H1 (cell line): ENCODE measurements at regions not wholly inside any gene's neighbourhood (a gene's known extent, or its start where the extent isn't known, plus 50 kb on each side); places are given as distances from the start of the nearest gene placed in this dataset.

Experiments used
- CTCF ChIA-PET: fragments of 300-600 bp; sonication (Branson Sonifier 250); formaldehyde crosslinking; loops from one replicate; lab custom pipeline; 2021; ENCODE audit not compliant: partially characterized antibody; lab: Charles Lee
- POLR2A ChIA-PET: fragments of 300-600 bp; sonication (Branson Sonifier 250); formaldehyde crosslinking; loops from one replicate; lab custom pipeline; 2021; ENCODE audit warnings: inconsistent platforms; ENCODE audit not compliant: partially characterized antibody; lab: Charles Lee
- DNase-seq, 2 experiments: peaks; one replicate each; pipeline versions ENCODE4 v3.0.0 to v3.0.0-alpha.2; 2010 to 2022; ENCODE audit warnings: low spot score in 2 of 2, low read depth in 1 of 2, mixed read lengths in 1 of 2
- FAIRE-seq: peaks from 2 replicates; lab custom pipeline; 2011; peaks lifted over from hg19 to GRCh38; lab: Jason Lieb, UNC
- H2AFZ ChIP-seq: 2 replicates; pipeline ENCODE4 v1.8.1; 2012; ENCODE audit warnings: low read length, inconsistent platforms
- H2AK5ac ChIP-seq: 2 replicates; pipeline ENCODE4 v1.6.1; 2013; ENCODE audit warnings: low read depth, low read length
- H2BK120ac ChIP-seq: replicated peaks from 2 replicates; pipeline ENCODE3; 2013; ENCODE audit warnings: low read depth, low read length, inconsistent platforms
- H2BK12ac ChIP-seq: 2 replicates; pipeline ENCODE4 v1.6.1; 2013; ENCODE audit warnings: low read depth, low read length
- H2BK15ac ChIP-seq: 2 replicates; pipeline ENCODE4 v1.6.1; 2013; ENCODE audit warnings: low read length
- H2BK20ac ChIP-seq: 2 replicates; pipeline ENCODE4 v1.6.1; 2013; ENCODE audit warnings: low read length
- H2BK5ac ChIP-seq: 2 replicates; pipeline ENCODE4 v1.6.1; 2013; ENCODE audit warnings: low read depth, low read length
- H3K14ac ChIP-seq: 2 replicates; pipeline ENCODE4 v1.6.1; 2013; ENCODE audit warnings: inconsistent platforms; ENCODE audit not compliant: insufficient read length
- H3K18ac ChIP-seq: 2 replicates; pipeline ENCODE4 v1.6.1; 2013; ENCODE audit warnings: low read length; ENCODE audit errors: extremely low read depth
- H3K23ac ChIP-seq: 2 replicates; pipeline ENCODE4 v1.6.1; 2013; ENCODE audit warnings: inconsistent platforms; ENCODE audit not compliant: insufficient read length
- H3K23me2 ChIP-seq: 2 replicates; pipeline ENCODE4 v1.6.1; 2013; ENCODE audit warnings: low read depth, low read length
- H3K27ac ChIP-seq: 2 replicates; pipeline ENCODE4 v1.6.1; 2011; ENCODE audit warnings: low read depth, low read length, inconsistent platforms
- H3K27me3 ChIP-seq, 4 experiments: replicated peaks in 1 of 4; 1 replicate in 1 of 4; 2 replicates in 3 of 4; pipeline versions ENCODE4 v1.6.1 to v1.8.1; 2011 to 2013; ENCODE audit warnings: low read length in 3 of 4, mild to moderate bottlenecking in 3 of 4, inconsistent platforms in 2 of 4, mixed read lengths in 2 of 4, moderate library complexity in 1 of 4; ENCODE audit not compliant: control insufficient read depth in 3 of 4, insufficient read depth in 3 of 4; ENCODE audit errors: extremely low read depth in 1 of 4
- H3K36me3 ChIP-seq, 4 experiments: 2 replicates each; pipeline versions ENCODE4 v1.6.1 to v1.8.1; 2011 to 2013; ENCODE audit warnings: mild to moderate bottlenecking in 4 of 4, low read length in 3 of 4, moderate library complexity in 2 of 4, control low read depth in 1 of 4, inconsistent platforms in 1 of 4; ENCODE audit not compliant: insufficient read depth in 4 of 4, control insufficient read depth in 2 of 4
- H3K4ac ChIP-seq: replicated peaks from 2 replicates; pipeline ENCODE3; 2013; ENCODE audit warnings: low read length, low read depth, mixed read lengths, inconsistent platforms; ENCODE audit not compliant: insufficient read length
- H3K4me1 ChIP-seq, 4 experiments: replicated peaks in 1 of 4; 1 replicate in 1 of 4; 2 replicates in 3 of 4; pipeline versions ENCODE4 v1.6.1 to v1.8.1; 2011 to 2013; ENCODE audit warnings: low read length in 3 of 4, inconsistent platforms in 2 of 4, mixed read lengths in 1 of 4; ENCODE audit not compliant: insufficient read depth in 4 of 4, control insufficient read depth in 3 of 4
- H3K4me2 ChIP-seq, 2 experiments: 2 replicates each; pipeline versions ENCODE4 v1.6.1 to v1.8.1; 2011 to 2013; ENCODE audit warnings: low read depth in 2 of 2, low read length in 2 of 2, control low read depth in 1 of 2, inconsistent platforms in 1 of 2, mild to moderate bottlenecking in 1 of 2; ENCODE audit not compliant: insufficient read depth in 1 of 2
- H3K4me3 ChIP-seq, 4 experiments: fragments of 200-600, 300-600 bp in 1 of 4; sonication (generic), shearing (Covaris generic), sonication (Bioruptor Twin) in 1 of 4; 2 replicates each; pipeline versions ENCODE4 v1.5.1 to v1.8.1; 2011 to 2016; ENCODE audit warnings: low read length in 4 of 4, low read depth in 3 of 4, control low read depth in 2 of 4, inconsistent platforms in 2 of 4, mild to moderate bottlenecking in 2 of 4, mixed read lengths in 1 of 4, moderate library complexity in 1 of 4; ENCODE audit not compliant: insufficient read depth in 2 of 4; ENCODE audit errors: extremely low read depth in 1 of 4
- H3K56ac ChIP-seq: replicated peaks from 2 replicates; pipeline ENCODE3; 2013; ENCODE audit warnings: low read depth, mild to moderate bottlenecking, mixed read lengths, low read length, inconsistent platforms; ENCODE audit not compliant: insufficient read length
- H3K79me1 ChIP-seq: 2 replicates; pipeline ENCODE4 v1.6.1; 2013; ENCODE audit warnings: low read depth, low read length, control low read depth
- H3K79me2 ChIP-seq, 2 experiments: 2 replicates each; pipeline versions ENCODE4 v1.6.1 to v1.8.1; 2012 to 2013; ENCODE audit warnings: low read length in 2 of 2, mild to moderate bottlenecking in 2 of 2, inconsistent platforms in 1 of 2; ENCODE audit not compliant: insufficient read depth in 2 of 2, control insufficient read depth in 1 of 2
- H3K9ac ChIP-seq, 4 experiments: replicated peaks in 1 of 4; 1 replicate in 1 of 4; 2 replicates in 3 of 4; pipeline versions ENCODE4 v1.6.1 to v1.8.1; 2011 to 2013; ENCODE audit warnings: low read depth in 3 of 4, low read length in 3 of 4, control low read depth in 2 of 4, mild to moderate bottlenecking in 2 of 4, moderate library complexity in 2 of 4, inconsistent platforms in 1 of 4; ENCODE audit errors: extremely low read depth in 1 of 4
- H3K9me3 ChIP-seq, 2 experiments: 2 replicates each; pipeline versions ENCODE4 v1.6.1 to v1.8.1; 2012 to 2013; ENCODE audit warnings: mild to moderate bottlenecking in 2 of 2, moderate library complexity in 2 of 2, control low read depth in 1 of 2, inconsistent platforms in 1 of 2, low read depth in 1 of 2, low read length in 1 of 2, mixed read lengths in 1 of 2; ENCODE audit not compliant: insufficient read depth in 2 of 2
- H4K20me1 ChIP-seq, 2 experiments: replicated peaks in 1 of 2; 2 replicates each; pipeline versions ENCODE3 to v1.8.1; 2011 to 2013; ENCODE audit warnings: inconsistent platforms in 2 of 2, low read length in 2 of 2, mild to moderate bottlenecking in 1 of 2; ENCODE audit not compliant: insufficient read depth in 2 of 2, control insufficient read depth in 1 of 2
- H4K5ac ChIP-seq: 2 replicates; pipeline ENCODE4 v1.6.1; 2013; ENCODE audit warnings: low read length, low read depth, mixed read lengths, inconsistent platforms; ENCODE audit not compliant: insufficient read length
- H4K8ac ChIP-seq: 2 replicates; pipeline ENCODE4 v1.8.0; 2013; ENCODE audit warnings: mild to moderate bottlenecking, moderate library complexity, low read length, inconsistent platforms; ENCODE audit not compliant: insufficient read depth; ENCODE audit errors: extremely low read depth
- H4K91ac ChIP-seq: replicated peaks from 2 replicates; pipeline ENCODE3; 2013; ENCODE audit warnings: low read length, mixed read lengths, inconsistent platforms; ENCODE audit not compliant: insufficient read length
- BACH1 ChIP-seq: IDR thresholded peaks from 2 replicates; pipeline ENCODE4 v1.6.1; 2012; ENCODE audit warnings: low read length, improper control_type of control experiment
- WGBS, 2 experiments: shearing (Covaris generic) in 1 of 2; methylation state at CpG; one replicate each; pipeline versions ENCODE4 v1.1.6 to v1.1.7; 2013 to 2015; ENCODE audit warnings: low lambda C conversion rate in 2 of 2, mixed read lengths in 2 of 2, inconsistent platforms in 1 of 2, low coverage in 1 of 2, missing lambda C conversion rate in 1 of 2; ENCODE audit not compliant: insufficient replicate concordance in 2 of 2, insufficient coverage in 1 of 2, insufficient read length in 1 of 2; ENCODE audit errors: extremely low coverage in 1 of 2, missing lambda C conversion rate in 1 of 2; 5-methylcytosine and 5-hydroxymethylcytosine counted together

DNA sequence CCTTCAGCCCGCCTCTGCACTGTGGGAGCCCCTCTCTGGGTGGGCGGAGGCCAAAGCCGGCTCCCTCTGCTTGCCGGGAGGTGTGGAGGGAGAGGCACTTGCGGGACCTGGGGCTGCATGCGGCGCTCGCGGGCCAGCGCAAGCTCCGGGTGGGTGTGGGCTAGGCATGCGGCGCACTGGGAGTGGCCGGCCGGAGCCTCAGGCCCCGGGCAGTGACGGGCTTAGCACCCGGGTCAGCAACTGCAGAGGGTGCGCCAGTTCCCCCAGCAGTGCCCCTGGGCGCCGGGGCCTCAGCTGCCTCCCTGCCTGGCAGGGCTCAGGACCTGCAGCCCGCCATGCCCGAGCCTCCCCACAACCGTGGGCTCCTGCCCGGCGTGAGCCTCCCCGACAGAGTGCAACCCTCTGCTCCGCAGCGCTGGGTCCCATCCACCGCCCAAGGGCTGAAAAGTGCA is 98.9 kb upstream of the POU1F1 start:
- Histone ChIP-seq H3K14ac (no peak overlapping the region), H3K4ac (no peak overlapping the region), H4K5ac (no peak overlapping the region), H3K27me3 (no peaks in the 10 kb centered on the region), H3K56ac (no peak overlapping the region), H4K91ac (no peak overlapping the region), H3K4me1 (no peaks in the 10 kb centered on the region), H3K36me3 (peaks cover 0 to 8% (median 0%) of the 10 kb centered on the region in 4 experiments; a peak in 1 of 8 replicates), H3K18ac (no peak overlapping the region), H3K4me2 (no peak overlapping the region), H3K23me2 (no peaks in the 10 kb centered on the region), H3K79me2 (no peaks in the 10 kb centered on the region), H2AK5ac (no peak overlapping the region), H2BK15ac (no peak overlapping the region), H4K20me1 (no peaks in the 10 kb centered on the region), H3K79me1 (no peaks in the 10 kb centered on the region), H3K4me3 (no peak overlapping the region), H2AFZ (no peak overlapping the region), H3K23ac (no peak overlapping the region), H3K9ac (no peak overlapping the region), H4K8ac (no peak overlapping the region), H3K9me3 (peaks cover 12 to 13% of the 10 kb centered on the region in 2 experiments; a peak in 3 of 4 replicates), H2BK5ac (no peak overlapping the region), H2BK12ac (no peak overlapping the region), H2BK120ac (no peak overlapping the region), H2BK20ac (no peak overlapping the region), H3K27ac (no peak overlapping the region)
- DNase-seq (no peak), FAIRE-seq (no peak)
- CTCF ChIA-PET: interaction anchor here (1.0 kb wide), 1 partner anchor 25 kb away, joined by 4 read pairs; no protein-coding TSS in a partner anchor
- POLR2A ChIA-PET: no interaction called here
- WGBS, 2 experiments: 95% methylated on average over 10 of the region's 30 CpGs; no CpG with 5 or more reads in 1 of the 2 experiments
- TF ChIP-seq BACH1: no peak
